Right hindlimb (tissue), 1 donor: ENCODE measurements at regions not wholly inside any gene's neighbourhood (a gene's known extent, or its start where the extent isn't known, plus 50 kb on each side); places are given as distances from the start of the nearest gene placed in this dataset.
"Not testable (repeated sequence)": the region's sequence is repeated elsewhere in the genome, so short reads cannot be mapped to it uniquely, and the experiment has no call there.

Experiments
- DNase-seq: peaks from one replicate; pipeline ENCODE4 v3.0.0-alpha.2; 2018

- no peak for DNase-seq
Observed at GRCh38 chr2:55768991-55769390, 75.3 kb upstream of the PNPT1 start.

GRCh38 chr2:55766947-55767346 is 73.3 kb upstream of the PNPT1 start:
- DNase-seq = no peak

GRCh38 chr2:55765708-55766107 is 72.1 kb upstream of the PNPT1 start:
- not testable (repeated sequence) for DNase-seq

- no peak for DNase-seq
Observed at GRCh38 chr2:55763721-55764120, 70.1 kb upstream of the PNPT1 start.

- no peak for DNase-seq
Observed at GRCh38 chr2:55761526-55761925, 67.9 kb upstream of the PNPT1 start.

- no peak for DNase-seq
Observed at GRCh38 chr2:55761024-55761423, 67.4 kb upstream of the PNPT1 start.

GRCh38 chr2:55760125-55760524 is 66.5 kb upstream of the PNPT1 start:
- DNase-seq = no peak

- DNase-seq = no peak
Observed at GRCh38 chr2:55759271-55759921, 65.8 kb upstream of the PNPT1 start.

GRCh38 chr2:55751966-55752365 is 58.3 kb upstream of the PNPT1 start:
- no peak for DNase-seq

GRCh38 chr2:55743583-55743982 is 49.9 kb upstream of the PNPT1 start:
- DNase-seq = no peak
